HG02973 (cell line): ENCODE measurements at regions not wholly inside any gene's neighbourhood (a gene's known extent, or its start where the extent isn't known, plus 50 kb on each side); places are given as distances from the start of the nearest gene placed in this dataset.
"Not testable (repeated sequence)": the region's sequence is repeated elsewhere in the genome, so short reads cannot be mapped to it uniquely, and the experiment has no call there.

Experiments used
- ATAC-seq: cut with Tn5 transposase; IDR thresholded peaks from one replicate; pipeline ENCODE4 v1.9.1; 2021; ENCODE audit warnings: moderate library complexity; ENCODE audit not compliant: unreplicated experiment

GRCh38 chr1:224529844-224530243, 86.3 kb upstream of the CNIH3 start:
- ATAC-seq, result no peak

- no peak for ATAC-seq
Measured at GRCh38 chr1:224533517-224533916, 82.6 kb upstream of the CNIH3 start.

DNA sequence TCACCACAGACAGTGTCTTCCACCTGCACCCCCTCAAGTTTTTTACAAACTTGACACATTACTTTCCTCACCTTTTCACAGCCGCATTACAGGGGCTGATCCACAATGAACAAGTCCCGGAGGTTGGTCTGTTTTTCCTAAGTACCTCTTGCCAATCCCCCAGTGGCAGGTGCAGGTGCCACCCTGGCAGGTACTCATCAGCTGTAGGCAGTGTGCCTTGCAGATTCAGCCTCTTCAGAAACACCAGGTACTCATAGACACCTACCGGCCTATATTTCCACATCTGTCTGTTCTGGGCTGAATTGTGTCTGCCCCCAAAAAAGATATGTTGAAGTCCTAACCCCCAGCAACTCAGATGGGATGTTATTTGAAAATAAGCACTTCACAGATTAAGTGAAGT, 81.4 kb upstream of the CNIH3 start:
- no peak for ATAC-seq

DNA sequence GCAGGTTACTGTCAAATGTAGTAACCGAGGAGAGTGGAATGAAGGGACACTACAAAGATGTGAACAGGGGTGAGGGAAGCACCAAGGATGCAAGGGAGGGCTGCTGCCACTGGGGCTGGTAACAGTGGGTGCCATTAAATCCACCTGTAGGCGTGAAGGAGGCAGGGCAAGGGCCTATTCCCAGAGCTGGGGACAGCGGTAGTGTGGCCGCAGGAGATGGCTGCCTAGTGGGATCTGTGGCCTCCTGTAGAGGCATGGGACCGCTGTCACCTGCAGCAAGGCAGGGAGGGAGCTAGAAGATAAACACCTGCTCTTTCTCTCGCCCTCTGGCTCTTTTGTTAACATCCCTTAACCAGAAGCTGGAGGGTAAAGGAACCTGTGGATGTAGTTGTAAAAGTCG, 80.5 kb upstream of the CNIH3 start:
- ATAC-seq, result no peak

DNA sequence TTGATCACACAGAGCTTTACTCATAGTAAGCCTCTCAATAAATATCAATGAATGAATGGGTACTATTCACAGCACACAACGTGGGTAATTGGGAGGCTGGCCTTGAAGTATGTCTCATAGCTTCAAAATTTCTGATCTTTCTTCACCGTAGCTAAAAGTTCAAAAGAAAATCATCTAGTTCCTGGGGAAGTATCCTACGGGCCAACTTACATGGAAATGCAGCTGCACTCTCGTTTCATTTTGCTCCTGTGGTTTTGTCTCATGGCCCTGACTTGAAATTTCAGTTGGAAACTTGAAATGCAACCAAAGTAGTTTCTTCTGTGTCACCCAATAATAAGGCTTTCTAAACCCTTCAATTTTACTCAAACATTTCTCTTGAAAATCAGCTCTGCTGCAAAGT, 76.1 kb upstream of the CNIH3 start:
- ATAC-seq, result no peak

- ATAC-seq, result no peak
Measured at GRCh38 chr1:224540535-224540934, 75.6 kb upstream of the CNIH3 start.

- ATAC-seq, result no peak
Measured at GRCh38 chr1:224541072-224541790, 74.9 kb upstream of the CNIH3 start.

DNA sequence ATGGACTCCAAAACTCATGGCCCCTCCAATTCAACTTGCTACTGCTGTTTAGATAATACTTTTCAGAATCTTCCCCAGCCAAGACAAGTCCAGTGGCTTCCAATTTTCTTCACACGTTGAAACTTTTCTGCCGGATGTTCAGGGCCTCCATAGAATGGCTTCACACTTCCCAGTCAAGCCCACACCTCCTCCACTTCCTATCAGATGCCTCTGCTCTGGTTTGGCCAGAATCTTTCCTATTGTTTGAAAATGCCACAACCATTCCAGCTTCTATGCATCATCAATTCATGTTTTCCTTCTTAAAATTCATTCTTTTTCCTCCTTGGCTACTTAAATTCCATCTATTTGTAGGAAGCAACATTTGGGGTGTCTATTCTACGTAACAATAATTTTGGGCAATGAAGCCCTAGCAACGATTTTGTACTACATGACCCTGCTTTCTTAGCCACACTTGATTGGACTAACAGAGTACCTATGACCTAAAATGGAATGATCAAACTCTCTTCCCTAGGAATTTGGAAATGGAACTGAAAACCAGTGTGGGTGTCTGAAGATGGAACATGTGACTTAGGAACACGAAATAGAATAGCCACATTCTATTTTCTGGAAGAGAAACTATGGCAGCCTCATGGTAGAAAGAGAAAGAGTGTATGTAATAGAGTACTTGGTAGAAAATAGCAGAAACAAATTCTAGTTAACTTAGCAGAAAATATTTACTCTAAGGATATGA, 74.1 kb upstream of the CNIH3 start:
- no peak for ATAC-seq

DNA sequence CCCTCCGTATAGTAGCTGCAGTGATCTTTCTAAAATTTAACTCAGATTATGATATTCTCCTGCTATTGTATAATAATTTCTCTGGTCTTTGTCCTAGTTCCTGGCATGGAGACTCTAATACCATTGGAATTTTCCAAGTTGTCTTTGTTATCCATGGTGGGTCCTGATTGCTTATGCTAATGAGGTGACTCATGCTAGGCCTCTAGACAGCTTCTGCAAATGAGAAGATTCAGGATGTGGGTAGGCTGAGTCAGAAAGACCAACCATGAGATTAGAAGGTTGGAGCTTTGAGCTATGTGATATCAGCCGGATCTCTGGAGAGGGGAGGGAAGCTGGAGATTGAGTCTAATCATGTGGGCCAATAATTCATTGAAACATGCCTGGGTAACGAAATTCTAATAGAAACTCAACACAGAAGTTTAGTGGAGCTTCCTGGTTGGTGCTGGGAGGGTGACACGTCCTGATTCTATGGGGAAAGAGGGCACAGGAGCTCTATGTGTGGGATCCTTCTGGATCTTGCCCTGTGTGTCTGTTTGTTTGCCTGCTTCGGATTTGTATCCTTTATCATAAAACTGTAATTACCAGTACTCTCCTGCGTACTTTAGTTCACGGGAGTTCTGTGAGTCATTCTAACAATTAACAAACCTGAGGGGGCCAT, 73.2 kb upstream of the CNIH3 start:
- no peak for ATAC-seq

- no peak for ATAC-seq
Measured at GRCh38 chr1:224543453-224543852, 72.7 kb upstream of the CNIH3 start.

GRCh38 chr1:224544346-224545110, 71.6 kb upstream of the CNIH3 start:
- no peak for ATAC-seq

GRCh38 chr1:224545571-224545970, 70.5 kb upstream of the CNIH3 start:
- ATAC-seq, result no peak

- ATAC-seq, result no peak
Measured at GRCh38 chr1:224548676-224549075, 67.4 kb upstream of the CNIH3 start.

GRCh38 chr1:224551189-224551588, 64.9 kb upstream of the CNIH3 start:
- not testable (repeated sequence) for ATAC-seq

GRCh38 chr1:224554056-224554455, 62.1 kb upstream of the CNIH3 start:
- no peak for ATAC-seq

DNA sequence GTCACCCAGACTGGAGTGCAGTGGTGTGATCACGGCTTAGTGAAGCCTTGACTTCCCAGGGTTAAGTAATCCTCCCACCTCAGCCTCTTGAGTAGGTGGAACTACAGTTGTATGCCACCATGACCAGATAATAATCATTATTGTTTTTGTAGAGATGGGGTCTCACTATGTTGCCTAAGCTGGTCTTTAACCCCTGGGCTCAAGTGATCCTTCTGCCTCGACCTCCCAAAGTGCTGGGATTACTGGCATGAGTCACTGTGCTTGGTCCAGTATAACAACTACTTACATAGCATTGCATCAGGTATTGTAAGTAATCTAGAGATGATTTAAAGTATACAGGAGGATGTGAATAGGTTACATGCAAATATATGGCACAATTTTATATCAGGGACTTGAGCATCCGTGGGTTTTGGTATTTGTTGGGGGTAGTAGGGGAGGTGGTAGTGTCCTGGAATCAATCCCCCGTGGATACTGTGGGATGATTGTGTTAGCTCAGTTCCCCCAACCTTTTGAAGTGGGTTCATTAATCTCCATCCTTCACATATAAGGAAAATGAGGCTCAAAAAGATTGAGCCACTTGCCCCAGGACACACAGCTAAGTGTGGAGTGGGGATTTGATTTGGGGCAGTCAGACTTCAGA, 61.4 kb upstream of the CNIH3 start:
- ATAC-seq, result no peak

DNA sequence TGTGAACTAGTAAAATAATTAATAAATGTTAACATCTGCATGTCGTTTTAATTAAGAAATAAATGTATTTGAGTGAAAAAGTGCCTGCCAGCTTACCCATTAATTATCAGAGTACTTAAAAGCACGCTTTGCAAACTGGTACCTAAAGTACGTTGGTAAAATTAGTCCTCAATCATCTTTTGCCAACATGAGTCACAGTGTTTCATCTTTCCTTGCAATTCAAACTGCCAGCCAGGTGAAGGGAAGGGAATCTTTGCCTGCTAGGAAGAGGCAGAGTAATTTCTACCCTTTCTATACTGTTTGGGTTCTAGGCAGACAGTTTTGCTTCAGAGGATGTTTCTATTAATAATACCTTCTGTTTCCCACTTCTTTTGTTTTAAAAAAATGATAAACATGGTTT, 57.2 kb upstream of the CNIH3 start:
- no peak for ATAC-seq

DNA sequence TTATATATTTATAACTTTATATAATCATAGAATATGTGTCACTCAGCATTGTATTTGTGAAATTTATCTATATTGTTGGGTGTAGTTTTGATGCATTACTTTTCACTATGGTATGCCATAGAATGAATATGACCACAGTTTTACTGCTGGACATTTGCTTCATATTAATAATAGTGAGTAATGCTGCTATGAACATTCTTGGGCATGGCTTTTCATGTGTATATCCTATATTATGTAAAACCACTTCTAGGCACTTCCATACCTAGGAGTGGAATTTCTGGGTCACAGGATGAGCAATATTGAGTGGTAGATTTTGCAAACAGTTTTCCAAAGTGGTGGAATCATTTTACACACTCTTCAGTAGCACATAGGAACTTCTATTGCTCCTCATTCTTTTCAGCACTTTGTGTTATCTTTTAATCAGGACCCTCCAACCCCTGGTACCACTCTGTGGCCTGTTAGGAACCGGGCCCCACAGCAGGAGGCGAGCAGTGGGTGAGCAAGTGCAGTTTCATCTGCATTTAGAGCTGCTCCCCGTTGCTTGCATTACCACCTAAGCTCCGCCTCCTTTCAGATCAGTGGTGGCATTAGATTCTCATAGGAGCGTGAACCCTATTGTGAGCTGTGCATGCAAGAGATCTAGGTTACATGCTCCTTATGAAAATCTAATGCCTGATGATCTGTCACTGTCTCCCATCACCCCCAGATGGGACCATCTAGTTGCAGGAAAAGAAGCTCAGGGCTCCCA, 56.0 kb upstream of the CNIH3 start:
- ATAC-seq, result no peak

DNA sequence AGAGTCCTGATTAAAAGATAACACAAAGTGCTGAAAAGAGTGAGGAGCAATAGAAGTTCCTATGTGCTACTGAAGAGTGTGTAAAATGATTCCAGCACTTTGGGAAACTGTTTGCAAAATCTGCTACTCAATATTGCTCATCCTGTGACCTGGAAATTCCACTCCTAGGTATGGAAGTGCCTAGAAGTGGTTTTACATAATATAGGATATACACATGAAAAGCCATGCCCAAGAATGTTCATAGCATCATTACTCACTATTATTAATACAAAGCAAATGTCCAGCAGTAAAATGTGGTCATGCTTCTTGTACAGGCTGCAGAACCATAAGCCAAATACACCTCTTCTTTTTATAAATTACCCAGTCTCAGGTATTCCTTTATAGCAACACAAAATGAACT, 53.2 kb upstream of the CNIH3 start:
- not testable (repeated sequence) for ATAC-seq

GRCh38 chr1:224563666-224564065, 52.5 kb upstream of the CNIH3 start:
- ATAC-seq, result no peak
